ENCODE measurements at regions not wholly inside any gene's neighbourhood (a gene's known extent, or its start where the extent isn't known, plus 50 kb on each side); places are given as distances from the start of the nearest gene placed in this dataset.
"Not testable (repeated sequence)": the region's sequence is repeated elsewhere in the genome, so short reads cannot be mapped to it uniquely, and the experiment has no call there.

- Histone ChIP-seq H3K9ac (ENCODE audit: control insufficient read depth, extremely low read depth, insufficient read depth, low read length) (no peak overlapping the region), H4K20me1 (ENCODE audit: control insufficient read depth, extremely low read depth, insufficient read depth, low read length) (no peaks in the 10 kb centered on the region), H3K27ac (ENCODE audit: control insufficient read depth, insufficient read depth, low read length) (peak overlapping the region; percentile 1), H3K4me1 (ENCODE audit: control insufficient read depth, extremely low read depth, insufficient read depth, low read length) (peaks cover 8% of the 10 kb centered on the region), H3K9me1 (ENCODE audit: control insufficient read depth, extremely low read depth, insufficient read depth, low read length) (no peaks in the 10 kb centered on the region), H3K27me3 (ENCODE audit: control insufficient read depth, extremely low read depth, insufficient read depth, low read length) (no peaks in the 10 kb centered on the region), H3K4me3 (ENCODE audit: control insufficient read depth in 2 of 3, extremely low read depth in 1 of 3, insufficient read depth in 2 of 3, low read depth in 1 of 3, low read length in 3 of 3) (no peak overlapping the region), H2AFZ (ENCODE audit: control insufficient read depth, low read length) (peak overlapping the region; percentile 27), H3K36me3 (ENCODE audit: control insufficient read depth in 2 of 2, extremely low read depth in 1 of 2, insufficient read depth in 2 of 2, low read length in 2 of 2) (no peaks in the 10 kb centered on the region), H3K4me2 (ENCODE audit: control insufficient read depth, extremely low read depth, insufficient read depth, low read depth, low read length) (peak overlapping the region; percentile 55), H3K9me3 (ENCODE audit: control insufficient read depth, low read depth, low read length) (no peaks in the 10 kb centered on the region), H3K79me2 (ENCODE audit: control insufficient read depth, insufficient read depth, low read length) (no peaks in the 10 kb centered on the region)
- DNase-seq (ENCODE audit: low read depth, low spot score), result no peak
- no peak for FAIRE-seq
- no peak for TF ChIP-seq EZH2 (IDR thresholded peaks at IDR 0.05; ENCODE audit: low read length)
- no peak for TF ChIP-seq CTCF (optimal IDR thresholded peaks at IDR 0.05 in 1 of 3, IDR thresholded peaks at IDR 0.05 in 1 of 3, conservative IDR thresholded peaks at IDR 0.05 in 1 of 3; ENCODE audit: extremely low read depth in 1 of 3, insufficient read depth in 2 of 3, low read length in 3 of 3)
- dilution Hi-C loops (cut with MboI; ENCODE audit: extremely low pct_ligation_motif_present, low sequenced_read_pairs), result no loop called here
These were observed 55.0 kb upstream of the PPP1R2C start for GRCh38 chrX:42832764-42833549.

GRCh38 chrX:42833550-42833940 lies 55.6 kb upstream of the PPP1R2C start:
- H3K4me3 ChIP-seq (ENCODE audit: control insufficient read depth in 2 of 3, extremely low read depth in 1 of 3, insufficient read depth in 2 of 3, low read depth in 1 of 3, low read length in 3 of 3); H3K79me2 ChIP-seq (ENCODE audit: control insufficient read depth, insufficient read depth, low read length); H3K27ac ChIP-seq (ENCODE audit: control insufficient read depth, insufficient read depth, low read length); H3K4me1 ChIP-seq (ENCODE audit: control insufficient read depth, extremely low read depth, insufficient read depth, low read length); H3K27me3 ChIP-seq (ENCODE audit: control insufficient read depth, extremely low read depth, insufficient read depth, low read length); FAIRE-seq; H3K9me1 ChIP-seq (ENCODE audit: control insufficient read depth, extremely low read depth, insufficient read depth, low read length); dilution Hi-C loops (cut with MboI; ENCODE audit: extremely low pct_ligation_motif_present, low sequenced_read_pairs); H3K9ac ChIP-seq (ENCODE audit: control insufficient read depth, extremely low read depth, insufficient read depth, low read length); H3K9me3 ChIP-seq (ENCODE audit: control insufficient read depth, low read depth, low read length); H4K20me1 ChIP-seq (ENCODE audit: control insufficient read depth, extremely low read depth, insufficient read depth, low read length); H3K36me3 ChIP-seq (ENCODE audit: control insufficient read depth in 2 of 2, extremely low read depth in 1 of 2, insufficient read depth in 2 of 2, low read length in 2 of 2): not testable (repeated sequence)
- Histone ChIP-seq H2AFZ (ENCODE audit: control insufficient read depth, low read length) (peak overlapping the region; percentile 27), H3K4me2 (ENCODE audit: control insufficient read depth, extremely low read depth, insufficient read depth, low read depth, low read length) (peak overlapping the region; percentile 55)
- peak; percentile 2 for DNase-seq (ENCODE audit: low read depth, low spot score)
